ENCODE measurements at regions not wholly inside any gene's neighbourhood (a gene's known extent, or its start where the extent isn't known, plus 50 kb on each side); places are given as distances from the start of the nearest gene placed in this dataset.

GRCh38 chr4:153154007-153154975, 50.0 kb upstream of the TRIM2 start:
- TF ChIP-seq CTCF (IDR thresholded peaks at IDR 0.05) (no peak), POLR2A (IDR thresholded peaks at IDR 0.05) (no peak)

All from thyroid gland (tissue), 4 donors.